Mucosa of rectum (tissue), 2 donors: ENCODE measurements at regions not wholly inside any gene's neighbourhood (a gene's known extent, or its start where the extent isn't known, plus 50 kb on each side); places are given as distances from the start of the nearest gene placed in this dataset.

Experiments
- H3K27ac ChIP-seq, 2 donors: one replicate each; pipeline ENCODE4 v1.7.0; 2013; ENCODE audit warnings: inconsistent platforms in 2 of 2, low read depth in 2 of 2, low read length in 2 of 2
- H3K27me3 ChIP-seq, 2 donors: one replicate each; pipeline ENCODE4 v1.7.0; 2013; ENCODE audit warnings: low read length in 2 of 2; ENCODE audit not compliant: control insufficient read depth in 2 of 2, insufficient read depth in 2 of 2
- H3K36me3 ChIP-seq, 2 donors: one replicate each; pipeline ENCODE4 v1.7.0; 2013; ENCODE audit warnings: low read length in 2 of 2; ENCODE audit not compliant: control insufficient read depth in 2 of 2, insufficient read depth in 2 of 2
- H3K4me1 ChIP-seq, 2 donors: one replicate each; pipeline ENCODE4 v1.7.0; 2013; ENCODE audit warnings: low read length in 2 of 2, mild to moderate bottlenecking in 1 of 2; ENCODE audit not compliant: control insufficient read depth in 2 of 2, insufficient read depth in 2 of 2
- H3K4me3 ChIP-seq, 2 donors: one replicate each; pipeline ENCODE4 v1.7.0; 2013; ENCODE audit warnings: low read length in 2 of 2
- H3K9ac ChIP-seq, 2 donors: one replicate each; pipeline ENCODE4 v1.7.0; 2013; ENCODE audit warnings: low read length in 2 of 2, low read depth in 1 of 2, mild to moderate bottlenecking in 1 of 2
- H3K9me3 ChIP-seq, 2 donors: one replicate each; pipeline ENCODE4 v1.7.0; 2013; ENCODE audit warnings: low read length in 2 of 2; ENCODE audit not compliant: control insufficient read depth in 2 of 2
- donor health status: healthy.
- donor health status: Normal muscosa, but diverticular disease.

DNA sequence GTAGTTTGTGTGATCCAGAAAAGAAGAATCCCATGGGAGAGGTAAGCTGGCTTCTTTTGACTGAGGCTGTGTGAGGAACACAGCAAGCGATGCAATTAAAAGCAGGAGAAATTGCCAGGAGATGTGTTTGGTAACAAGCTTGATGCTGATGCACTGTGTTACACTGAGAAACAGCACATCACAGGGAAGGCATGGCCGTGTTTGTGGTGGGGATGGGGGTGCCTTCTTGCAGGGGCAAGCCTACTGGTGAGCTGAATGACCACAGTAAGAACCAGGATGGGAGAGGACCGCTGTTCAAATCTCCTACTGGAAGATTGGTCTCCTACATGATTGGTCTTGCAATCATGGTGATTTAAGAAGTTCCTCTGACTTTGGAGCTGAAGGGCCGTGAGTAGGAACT, 477.7 kb upstream of the HS6ST1 start:
- no peaks in the 10 kb centered on the region for H3K9me3 ChIP-seq
- no peak overlapping the region for H3K9ac ChIP-seq
- H3K4me3 ChIP-seq, result no peak overlapping the region
- H3K36me3 ChIP-seq, result no peaks in the 10 kb centered on the region
- H3K27ac ChIP-seq, result no peak overlapping the region
- peaks cover 0 to 2% of the 10 kb centered on the region in 2 donors for H3K27me3 ChIP-seq
- no peaks in the 10 kb centered on the region for H3K4me1 ChIP-seq

DNA sequence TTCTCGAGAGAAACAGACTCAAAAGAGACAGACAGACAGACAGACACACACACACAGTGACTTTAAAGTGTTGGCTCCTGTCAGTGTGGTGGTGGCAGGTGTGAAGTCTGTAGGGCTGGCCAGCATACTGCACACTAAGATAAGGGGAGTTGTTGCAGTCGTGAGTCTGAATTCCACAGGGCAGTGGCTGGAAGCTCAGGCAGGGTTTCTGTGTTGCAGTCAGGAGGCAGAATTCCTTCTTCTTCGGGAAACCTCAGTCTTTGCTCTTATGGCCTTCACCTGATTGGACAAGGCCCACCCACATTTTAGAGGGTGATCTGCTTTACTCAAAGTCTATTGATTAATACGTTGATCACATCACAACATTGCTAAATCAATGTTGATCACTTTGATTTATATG, 478.4 kb upstream of the HS6ST1 start:
- H3K4me1 ChIP-seq, result no peaks in the 10 kb centered on the region
- no peaks in the 10 kb centered on the region for H3K36me3 ChIP-seq
- no peaks in the 10 kb centered on the region for H3K9me3 ChIP-seq
- no peak overlapping the region for H3K9ac ChIP-seq
- H3K4me3 ChIP-seq, result no peak overlapping the region
- H3K27me3 ChIP-seq, result peaks cover 0 to 2% of the 10 kb centered on the region in 2 donors
- no peak overlapping the region for H3K27ac ChIP-seq

DNA sequence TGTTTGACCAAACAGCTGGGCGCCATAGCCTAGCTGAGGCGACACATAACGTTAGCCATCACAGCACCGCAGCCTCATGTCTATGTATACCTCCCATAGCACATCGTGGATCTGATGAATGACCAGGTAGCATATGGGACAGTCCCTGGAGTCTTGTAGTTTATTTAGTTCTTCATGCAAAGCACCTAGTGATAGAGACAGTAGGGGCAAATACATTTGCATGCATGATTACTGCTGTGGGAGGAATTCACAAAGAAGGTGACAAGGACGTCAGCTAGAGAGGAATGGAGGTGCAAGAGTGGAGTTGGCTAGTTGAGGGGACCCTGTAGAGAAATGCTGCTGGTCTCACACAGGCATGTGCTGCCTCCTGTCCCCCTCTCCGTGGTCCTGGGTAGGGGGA, 478.9 kb upstream of the HS6ST1 start:
- peaks cover 0 to 2% of the 10 kb centered on the region in 2 donors for H3K27me3 ChIP-seq
- no peaks in the 10 kb centered on the region for H3K9me3 ChIP-seq
- H3K36me3 ChIP-seq, result no peaks in the 10 kb centered on the region
- H3K27ac ChIP-seq, result no peak overlapping the region
- no peak overlapping the region for H3K4me3 ChIP-seq
- H3K4me1 ChIP-seq, result no peaks in the 10 kb centered on the region
- H3K9ac ChIP-seq, result no peak overlapping the region

DNA sequence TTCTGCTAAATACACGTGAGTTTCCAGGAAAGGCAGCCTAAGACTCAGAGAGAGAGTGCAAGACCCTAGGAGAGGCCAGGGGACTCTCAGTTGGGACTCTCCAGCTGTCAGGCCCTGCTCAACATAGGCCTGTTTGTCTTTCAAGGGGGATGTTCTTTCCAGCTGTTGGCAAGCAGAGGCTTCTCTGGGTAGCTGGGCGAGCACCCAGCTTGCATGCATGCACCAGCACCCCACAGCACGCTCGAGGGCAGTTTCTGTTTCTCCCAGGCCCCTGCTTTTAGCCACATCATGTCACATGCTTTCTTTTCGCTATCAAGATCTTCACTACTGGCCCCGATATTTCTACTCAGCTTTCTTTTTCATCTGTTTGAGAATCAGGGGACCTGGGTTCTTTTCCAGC, 479.3 kb upstream of the HS6ST1 start:
- Histone ChIP-seq H3K9me3 (no peaks in the 10 kb centered on the region), H3K27ac (no peak overlapping the region), H3K36me3 (no peaks in the 10 kb centered on the region), H3K9ac (no peak overlapping the region), H3K4me3 (no peak overlapping the region), H3K27me3 (peaks cover 0 to 2% of the 10 kb centered on the region in 2 donors), H3K4me1 (no peaks in the 10 kb centered on the region)

DNA sequence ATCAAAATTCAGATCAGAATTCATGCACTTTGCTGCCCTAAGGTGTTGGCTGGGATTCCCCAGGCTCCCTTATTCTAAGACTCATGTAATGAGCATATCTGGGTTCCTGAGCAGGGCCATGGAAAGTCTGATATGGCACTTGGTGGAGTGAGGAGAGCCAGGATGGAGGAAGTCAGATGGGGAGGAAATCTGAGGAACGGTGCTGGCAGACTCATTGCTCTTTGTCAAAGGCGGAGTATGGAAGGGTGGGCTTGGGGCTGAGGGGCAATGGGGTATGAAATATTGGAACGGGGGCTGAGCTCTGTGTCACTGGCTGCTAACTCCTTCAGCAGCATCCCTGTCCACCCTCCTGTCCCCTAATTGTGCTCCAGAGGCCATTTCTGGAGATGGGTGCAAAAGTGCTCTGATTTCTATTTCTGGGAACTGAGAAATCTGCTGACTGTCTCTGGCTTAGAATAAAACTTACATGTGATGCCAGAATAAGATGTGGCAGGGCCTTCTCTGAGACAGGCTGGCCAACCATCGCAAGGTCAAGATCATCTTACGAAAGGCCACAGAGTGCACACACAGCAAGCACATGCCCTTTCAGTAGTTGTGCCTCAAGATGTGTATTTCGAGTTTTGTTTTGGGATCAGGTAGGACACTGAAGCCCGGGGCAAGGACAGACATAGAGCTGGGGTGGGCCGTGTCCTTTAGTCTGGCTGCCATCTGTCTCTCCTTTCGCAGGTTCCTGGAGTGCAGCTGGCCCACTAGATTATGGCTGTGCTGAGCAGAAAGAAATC, 480.0 kb upstream of the HS6ST1 start:
- Histone ChIP-seq H3K4me1 (no peaks in the 10 kb centered on the region), H3K9me3 (no peaks in the 10 kb centered on the region), H3K36me3 (no peaks in the 10 kb centered on the region), H3K9ac (no peak overlapping the region), H3K27me3 (peaks cover 0 to 2% of the 10 kb centered on the region in 2 donors), H3K27ac (no peak overlapping the region), H3K4me3 (no peak overlapping the region)

DNA sequence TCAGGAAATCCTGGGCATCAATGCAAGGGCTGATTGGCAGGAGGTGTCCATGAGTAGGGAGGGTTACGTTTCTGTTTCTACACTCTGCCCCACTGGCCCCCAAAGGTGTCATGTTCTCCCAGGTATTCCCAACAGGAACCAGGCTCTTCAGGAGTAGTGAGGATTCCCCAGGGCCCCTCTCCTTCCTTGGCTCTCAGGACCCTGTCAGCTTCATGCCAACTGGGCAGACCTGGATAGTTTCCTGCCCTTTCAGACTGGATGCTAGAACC, 480.6 kb upstream of the HS6ST1 start:
- no peaks in the 10 kb centered on the region for H3K36me3 ChIP-seq
- H3K27me3 ChIP-seq, result peaks cover 0 to 2% of the 10 kb centered on the region in 2 donors
- no peak overlapping the region for H3K9ac ChIP-seq
- no peak overlapping the region for H3K4me3 ChIP-seq
- no peaks in the 10 kb centered on the region for H3K9me3 ChIP-seq
- no peak overlapping the region for H3K27ac ChIP-seq
- H3K4me1 ChIP-seq, result no peaks in the 10 kb centered on the region

DNA sequence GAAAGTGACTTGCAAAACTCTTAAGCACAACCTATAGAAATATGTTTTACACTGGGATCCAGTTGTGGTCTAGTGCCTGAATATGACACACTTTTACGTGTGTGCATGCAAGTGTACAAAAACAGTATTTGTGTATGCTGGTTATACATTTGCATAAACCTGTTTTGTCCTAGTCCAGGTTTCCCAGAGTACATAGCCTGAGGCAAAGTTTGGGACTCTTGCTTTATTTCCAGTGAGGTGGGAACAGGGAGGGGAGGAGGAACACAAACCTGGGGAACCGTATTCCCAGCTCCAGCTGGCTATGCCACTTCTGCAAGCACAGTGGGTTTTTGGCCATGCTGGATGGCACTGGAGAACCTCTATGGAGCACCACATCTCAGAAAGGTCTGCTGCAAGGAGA, 481.1 kb upstream of the HS6ST1 start:
- Histone ChIP-seq H3K27me3 (peaks cover 0 to 2% of the 10 kb centered on the region in 2 donors), H3K4me3 (no peak overlapping the region), H3K9ac (no peak overlapping the region), H3K9me3 (no peaks in the 10 kb centered on the region), H3K27ac (no peak overlapping the region), H3K4me1 (no peaks in the 10 kb centered on the region), H3K36me3 (no peaks in the 10 kb centered on the region)

DNA sequence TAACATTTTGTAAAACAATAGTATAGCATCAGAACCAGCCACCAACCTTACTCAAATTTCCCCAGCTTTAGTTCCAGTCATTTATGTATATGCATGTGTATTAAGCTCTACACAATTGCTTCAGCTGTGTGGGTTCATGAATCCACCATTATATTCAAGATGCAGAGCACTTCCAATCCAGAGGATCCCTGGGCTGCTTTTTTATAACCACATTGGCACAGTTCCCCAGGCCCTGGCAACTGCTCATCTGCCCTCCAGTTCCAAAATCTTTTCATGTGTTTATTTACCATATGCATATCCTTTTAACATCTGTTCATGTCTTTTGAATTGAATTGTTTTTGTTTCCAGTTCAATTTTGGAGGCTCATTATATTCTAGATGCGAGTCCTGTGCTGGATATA, 482.9 kb upstream of the HS6ST1 start:
- H3K36me3 ChIP-seq, result no peaks in the 10 kb centered on the region
- no peak overlapping the region for H3K27ac ChIP-seq
- H3K27me3 ChIP-seq, result no peaks in the 10 kb centered on the region
- no peaks in the 10 kb centered on the region for H3K9me3 ChIP-seq
- H3K4me3 ChIP-seq, result no peak overlapping the region
- H3K4me1 ChIP-seq, result no peaks in the 10 kb centered on the region
- no peak overlapping the region for H3K9ac ChIP-seq

DNA sequence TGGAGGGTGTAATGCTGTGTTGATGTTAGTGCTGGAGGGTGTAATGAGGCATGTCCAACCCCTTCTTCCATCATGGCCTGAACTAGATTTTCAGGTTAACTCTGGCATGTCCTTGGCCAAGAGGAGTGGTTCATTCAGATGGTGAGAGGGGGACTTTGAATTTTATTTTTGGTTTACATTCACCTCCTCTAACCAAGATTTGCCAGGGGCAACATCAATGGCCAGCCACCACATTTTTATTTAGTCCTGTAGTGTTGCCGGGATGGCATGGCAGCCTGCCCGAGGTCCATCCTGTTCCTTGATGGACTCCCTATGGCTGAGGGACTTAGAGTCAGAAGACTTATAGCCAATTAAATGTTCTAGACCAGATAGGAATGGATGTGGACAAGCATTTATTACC, 484.6 kb upstream of the HS6ST1 start:
- no peak overlapping the region for H3K4me3 ChIP-seq
- no peak overlapping the region for H3K9ac ChIP-seq
- no peaks in the 10 kb centered on the region for H3K4me1 ChIP-seq
- no peaks in the 10 kb centered on the region for H3K36me3 ChIP-seq
- no peaks in the 10 kb centered on the region for H3K9me3 ChIP-seq
- no peak overlapping the region for H3K27ac ChIP-seq
- no peaks in the 10 kb centered on the region for H3K27me3 ChIP-seq

DNA sequence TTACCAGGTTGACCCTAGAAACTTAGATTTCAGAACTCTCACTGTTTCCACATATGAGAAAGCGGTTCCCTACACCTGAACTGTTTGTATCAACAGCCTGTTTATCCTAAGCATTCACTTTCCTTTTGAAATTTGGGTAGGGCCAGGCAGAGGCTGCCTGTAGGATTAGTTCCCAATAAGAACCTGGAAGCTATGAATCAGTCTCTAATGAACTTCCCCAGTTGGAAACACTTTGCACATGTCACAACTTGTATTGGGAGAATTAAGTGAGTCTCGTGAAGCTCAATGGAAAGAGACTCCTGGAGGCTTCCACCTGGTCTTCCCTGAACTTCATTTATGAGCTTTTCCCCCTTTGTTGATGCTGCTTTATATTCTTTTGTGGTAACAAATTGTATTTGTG, 486.6 kb upstream of the HS6ST1 start:
- H3K9me3 ChIP-seq, result no peaks in the 10 kb centered on the region
- no peaks in the 10 kb centered on the region for H3K36me3 ChIP-seq
- H3K4me1 ChIP-seq, result no peaks in the 10 kb centered on the region
- H3K4me3 ChIP-seq, result no peak overlapping the region
- H3K9ac ChIP-seq, result no peak overlapping the region
- no peaks in the 10 kb centered on the region for H3K27me3 ChIP-seq
- no peak overlapping the region for H3K27ac ChIP-seq

DNA sequence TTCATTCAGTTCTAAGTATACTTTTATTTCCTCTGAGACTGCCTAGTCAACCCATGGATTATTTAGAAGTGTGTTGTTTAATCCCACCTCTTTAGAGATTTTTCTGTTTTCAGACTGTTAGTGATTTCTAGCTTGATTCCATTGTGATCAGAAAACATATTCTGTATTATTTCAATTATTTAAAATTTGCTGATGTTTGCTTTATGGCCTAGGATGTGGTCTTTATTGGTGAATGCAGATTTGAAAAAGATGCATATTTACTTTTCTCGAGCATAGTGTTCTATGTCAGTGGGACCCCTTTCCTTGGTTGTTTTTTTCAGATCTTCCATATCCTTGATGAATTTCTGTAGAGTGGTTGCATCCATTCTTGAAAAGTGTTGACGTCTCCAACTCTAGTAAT, 487.2 kb upstream of the HS6ST1 start:
- Histone ChIP-seq H3K27me3 (no peaks in the 10 kb centered on the region), H3K9ac (no peak overlapping the region), H3K4me3 (no peak overlapping the region), H3K4me1 (no peaks in the 10 kb centered on the region), H3K27ac (no peak overlapping the region), H3K9me3 (no peaks in the 10 kb centered on the region), H3K36me3 (no peaks in the 10 kb centered on the region)
